NCI-H1048 (cell line): ENCODE measurements at regions not wholly inside any gene's neighbourhood (a gene's known extent, or its start where the extent isn't known, plus 50 kb on each side); places are given as distances from the start of the nearest gene placed in this dataset.
"Not testable (repeated sequence)": the region's sequence is repeated elsewhere in the genome, so short reads cannot be mapped to it uniquely, and the experiment has no call there.

Experiments
- DNase-seq: peaks from one replicate; lab custom pipeline; 2025; lab: John Stamatoyannopoulos, UW

- DNase-seq, result no peak
Observed at GRCh38 chr4:163693211-163693610, 198.7 kb downstream of the TMA16 start.

GRCh38 chr4:163693776-163694175 lies 199.3 kb downstream of the TMA16 start:
- DNase-seq, result no peak

- no peak for DNase-seq
Observed at GRCh38 chr4:163694385-163694784, 199.9 kb downstream of the TMA16 start.

DNA sequence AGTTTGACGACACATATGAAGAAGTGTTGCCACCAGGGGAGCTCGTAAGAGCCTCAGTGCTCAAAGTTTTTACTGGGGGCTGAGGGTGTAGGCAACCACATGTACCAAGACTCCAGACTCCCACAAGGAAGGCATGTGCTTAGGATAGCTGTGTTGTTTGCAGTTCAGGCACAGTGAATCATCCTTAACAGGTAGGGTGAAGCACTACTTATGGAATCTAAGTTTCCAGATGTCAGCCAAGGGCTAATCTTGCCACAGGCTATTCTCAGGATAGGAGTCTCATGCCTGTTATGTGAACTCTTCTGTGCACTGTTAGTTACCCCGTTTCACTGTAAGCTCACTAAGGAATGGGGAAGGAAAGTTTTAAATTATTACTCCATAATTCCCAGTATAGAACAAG lies 202.6 kb downstream of the TMA16 start:
- no peak for DNase-seq

- DNase-seq, result not testable (repeated sequence)
Observed at GRCh38 chr4:163700383-163700782, 205.9 kb downstream of the TMA16 start.

DNA sequence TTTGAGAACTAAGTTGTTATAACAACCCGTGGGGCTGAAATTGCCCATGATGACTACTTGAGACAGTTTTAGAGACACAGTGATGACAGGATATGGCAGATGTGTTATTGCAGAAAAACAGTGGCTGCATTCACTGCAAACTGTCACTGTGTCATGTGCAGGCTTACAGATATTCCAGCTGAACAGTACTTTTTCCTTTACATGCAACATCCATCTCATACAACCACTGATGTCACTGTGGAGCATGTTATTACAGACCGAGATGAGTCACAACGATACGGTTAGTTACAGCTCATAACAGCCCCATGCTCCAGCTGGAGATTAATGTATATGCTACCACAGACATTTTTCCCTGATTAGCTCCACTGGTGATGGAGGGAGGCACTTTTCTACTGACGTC lies 207.4 kb downstream of the TMA16 start:
- no peak for DNase-seq

- no peak for DNase-seq
Observed at GRCh38 chr4:163702736-163703135, 208.2 kb downstream of the TMA16 start.

DNA sequence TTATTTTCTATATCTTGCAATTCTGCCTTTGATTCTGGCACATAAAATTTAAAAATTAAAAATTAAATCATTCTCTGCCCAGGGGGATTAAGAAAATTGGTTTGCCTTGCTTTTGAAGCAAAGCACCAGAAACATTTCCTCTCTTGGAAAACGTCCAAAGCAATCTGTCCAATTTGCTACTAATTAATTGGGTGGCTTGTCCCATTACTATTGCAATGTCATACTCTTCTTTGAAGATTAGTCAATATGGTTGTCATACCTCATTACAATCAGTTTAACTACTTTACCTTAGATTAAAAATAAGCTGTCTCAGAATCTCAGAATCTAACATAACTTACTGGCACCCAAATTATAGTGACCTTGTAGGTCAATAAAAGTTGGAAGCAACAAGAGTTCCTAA lies 208.8 kb downstream of the TMA16 start:
- DNase-seq, result no peak

GRCh38 chr4:163707873-163708272 lies 213.4 kb downstream of the TMA16 start:
- DNase-seq, result no peak

DNA sequence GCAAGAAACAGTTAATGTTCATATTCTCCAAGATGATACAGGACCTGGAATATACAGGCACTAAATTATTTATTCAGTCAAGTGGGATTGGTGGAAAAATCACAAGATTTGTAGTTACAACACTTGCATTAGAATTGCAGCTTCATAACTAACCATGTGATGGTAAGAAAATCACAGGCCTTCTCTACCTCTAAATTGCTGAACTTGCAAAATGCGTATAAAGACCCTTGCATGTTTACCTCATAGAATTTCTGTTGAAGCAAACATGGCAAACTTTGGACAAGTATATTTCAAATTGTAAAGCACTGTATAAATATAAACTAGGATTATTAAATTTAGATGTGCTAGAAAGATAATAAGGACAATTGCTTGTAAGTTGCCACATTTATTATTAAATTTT lies 215.1 kb downstream of the TMA16 start:
- DNase-seq, result no peak

DNA sequence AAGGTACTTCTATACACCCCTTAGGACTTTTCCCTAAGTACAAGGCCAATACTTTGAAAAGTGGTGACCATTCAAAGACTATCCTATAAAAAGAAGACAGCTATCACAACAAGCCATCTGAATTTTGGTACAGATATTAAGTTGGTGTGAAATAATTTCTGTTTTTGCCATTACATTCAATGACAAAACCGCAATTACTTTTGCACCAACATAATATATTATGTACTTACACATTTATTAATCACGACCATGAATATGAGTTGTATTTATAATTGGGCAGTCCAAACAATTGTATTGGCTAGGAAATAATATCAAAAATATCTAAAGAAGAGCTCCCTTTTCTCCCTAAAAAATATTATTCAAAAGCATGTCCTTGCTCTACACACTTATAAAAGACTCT lies 215.7 kb downstream of the TMA16 start:
- DNase-seq, result no peak

DNA sequence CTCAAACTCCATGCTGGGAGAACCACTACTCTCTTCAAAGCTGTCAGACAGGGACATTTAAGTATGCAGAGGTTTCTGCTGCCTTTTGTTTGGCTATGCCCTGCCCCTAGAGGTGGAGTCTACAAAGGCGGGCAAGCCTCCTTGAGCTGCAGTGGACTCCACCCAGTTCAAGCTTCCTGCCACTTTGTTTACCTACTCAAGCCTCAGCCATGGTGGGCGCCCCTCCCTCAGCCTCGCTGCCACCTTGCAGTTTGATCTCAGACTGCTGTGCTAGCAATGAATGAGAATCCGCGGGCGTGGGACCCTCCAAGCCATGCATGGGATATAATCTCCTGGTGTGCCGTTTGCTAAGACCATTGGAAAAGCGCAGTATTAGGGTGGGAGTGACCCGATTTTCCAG lies 230.0 kb downstream of the TMA16 start:
- DNase-seq, result not testable (repeated sequence)

- no peak for DNase-seq
Observed at GRCh38 chr4:163726641-163727040, 232.2 kb downstream of the TMA16 start.

DNA sequence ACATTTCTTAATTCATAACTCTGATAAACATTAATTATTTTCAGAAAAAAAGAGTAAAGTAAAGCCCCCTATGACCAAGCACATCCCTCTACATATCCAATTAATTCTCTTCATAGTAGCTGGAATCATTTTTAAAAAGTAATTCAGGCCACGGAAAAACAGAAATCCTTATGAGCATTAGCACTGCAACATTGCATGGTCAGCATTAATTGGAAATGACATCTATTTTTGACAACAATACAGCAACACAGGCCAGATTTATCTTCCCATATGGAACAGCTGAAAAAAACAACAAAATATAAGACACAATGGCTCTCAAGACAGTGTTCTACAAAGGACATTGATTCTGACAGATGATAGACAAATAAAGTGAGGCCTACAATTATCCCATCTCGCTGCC lies 236.6 kb downstream of the TMA16 start:
- no peak for DNase-seq

GRCh38 chr4:163732473-163732872 lies 238.0 kb downstream of the TMA16 start:
- no peak for DNase-seq

DNA sequence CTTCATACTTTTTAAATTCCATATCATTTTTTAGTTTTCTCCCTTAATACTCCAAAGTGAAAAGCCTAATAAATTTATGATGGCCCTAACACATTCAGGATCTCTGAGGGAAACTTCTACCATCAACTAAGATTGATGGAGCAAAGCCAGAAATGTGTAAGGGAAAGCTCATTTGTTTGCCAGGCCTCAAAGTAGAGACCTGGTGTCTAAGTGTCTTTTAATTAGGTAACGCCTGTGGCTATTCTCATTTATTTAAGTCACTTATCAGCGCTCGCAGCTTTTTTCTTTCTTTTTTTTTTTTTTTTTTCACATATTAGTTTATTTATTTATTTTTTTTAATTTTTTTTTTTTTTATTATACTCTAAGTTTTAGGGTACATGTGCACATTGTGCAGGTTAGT lies 242.4 kb downstream of the TMA16 start:
- no peak for DNase-seq

- not testable (repeated sequence) for DNase-seq
Observed at GRCh38 chr4:163737846-163738245, 243.4 kb downstream of the TMA16 start.

GRCh38 chr4:163738521-163738920 lies 244.0 kb downstream of the TMA16 start:
- no peak for DNase-seq

- no peak for DNase-seq
Observed at GRCh38 chr4:163744861-163745260, 250.4 kb downstream of the TMA16 start.

GRCh38 chr4:163747293-163747692 lies 252.8 kb downstream of the TMA16 start:
- DNase-seq, result no peak

- no peak for DNase-seq
Observed at GRCh38 chr4:163747886-163748285, 253.4 kb downstream of the TMA16 start.

DNA sequence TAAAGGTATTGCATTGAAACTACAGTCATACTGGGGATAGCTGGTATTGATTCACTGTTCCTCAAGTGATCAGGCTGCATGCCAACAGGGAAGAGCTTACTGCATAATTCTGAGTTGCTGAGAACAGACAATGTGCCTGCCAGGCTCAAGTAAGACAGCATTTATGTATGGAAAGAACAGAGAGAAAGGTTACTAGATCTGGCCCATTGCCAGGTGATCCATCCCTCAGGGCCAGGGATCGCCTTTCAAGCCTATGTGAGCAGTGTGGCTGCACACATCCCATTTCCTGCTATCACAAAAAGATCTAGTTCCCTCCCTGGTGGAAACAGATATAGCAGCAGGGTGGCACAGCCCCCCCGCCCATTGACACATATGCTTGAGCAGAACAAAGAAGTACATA lies 254.0 kb downstream of the TMA16 start:
- no peak for DNase-seq

DNA sequence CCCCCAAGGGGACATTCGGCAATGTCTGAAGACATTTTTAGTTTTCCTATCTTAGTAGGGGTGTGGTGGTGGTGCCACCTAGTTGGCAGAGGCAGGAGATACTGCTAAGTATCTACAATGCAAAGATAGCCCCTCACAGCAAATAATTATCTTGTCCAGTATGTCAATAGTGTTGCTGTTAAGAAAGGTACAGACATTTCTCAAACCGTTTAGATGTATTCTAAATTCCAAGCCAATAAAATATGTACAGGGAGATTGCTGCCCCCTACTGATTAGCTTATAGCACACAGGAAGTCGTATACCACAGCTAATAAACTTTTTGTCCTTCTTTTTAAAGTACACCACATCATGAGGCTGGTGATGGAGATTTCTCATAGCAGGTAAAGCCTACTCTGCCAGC lies 260.5 kb downstream of the TMA16 start:
- no peak for DNase-seq

- DNase-seq, result no peak
Observed at GRCh38 chr4:163757219-163757618, 262.7 kb downstream of the TMA16 start.

- DNase-seq, result no peak
Observed at GRCh38 chr4:163758032-163758431, 263.5 kb downstream of the TMA16 start.
